GM12892 (cell line): ENCODE measurements at regions not wholly inside any gene's neighbourhood (a gene's known extent, or its start where the extent isn't known, plus 50 kb on each side); places are given as distances from the start of the nearest gene placed in this dataset.

Experiments used
- POLR2A ChIP-seq: IDR thresholded peaks from 2 replicates; pipeline ENCODE4 v1.6.1; 2011; ENCODE audit warnings: low read depth, low read length, control low read depth
- POLR2AphosphoS5 ChIP-seq: IDR thresholded peaks from 2 replicates; pipeline ENCODE4 v1.6.1; 2011; ENCODE audit warnings: low read depth, low read length, control low read depth
- TAF1 ChIP-seq: IDR thresholded peaks from 2 replicates; pipeline ENCODE4 v1.6.1; 2011; ENCODE audit warnings: low read depth, mild to moderate bottlenecking, control low read depth, low read length, borderline replicate concordance

- TF ChIP-seq POLR2A = no peak
- no peak for TF ChIP-seq TAF1
- no peak for TF ChIP-seq POLR2AphosphoS5
Observed at GRCh38 chr9:17021387-17021970, 113.4 kb upstream of the CNTLN start.
